WTC11 (cell line): ENCODE measurements at regions not wholly inside any gene's neighbourhood (a gene's known extent, or its start where the extent isn't known, plus 50 kb on each side); places are given as distances from the start of the nearest gene placed in this dataset.

Experiments used
- ATAC-seq: fragments of 200-7000 bp; cut with Tn5 transposase; 2 replicates; pipeline ENCODE4 v1.10.0; 2021; ENCODE audit warnings: mild to moderate bottlenecking, moderate library complexity
- CTCF ChIA-PET: fragments of 300-600 bp; sonication (Branson Sonifier 250); formaldehyde crosslinking; loops from one replicate; lab custom pipeline; 2021; ENCODE audit warnings: antibody characterized with exemption; lab: Charles Lee
- POLR2A ChIA-PET: fragments of 350-600 bp; sonication (Branson Sonifier 250); formaldehyde crosslinking; loops from one replicate; lab custom pipeline; 2021; ENCODE audit warnings: antibody characterized with exemption; lab: Charles Lee
- DNase-seq: peaks from one replicate; pipeline ENCODE4 v3.0.0; 2021; ENCODE audit warnings: low spot score
- H3K27ac Mint-ChIP-seq: 2 replicates; pipeline ENCODE4 v1.8.0; 2021; ENCODE audit warnings: mixed read lengths
- H3K27me3 Mint-ChIP-seq: 2 replicates; pipeline ENCODE4 v1.8.0; 2021; ENCODE audit warnings: low read depth, mild to moderate bottlenecking, moderate library complexity, mixed read lengths
- H3K36me3 Mint-ChIP-seq: 2 replicates; pipeline ENCODE4 v1.8.0; 2021; ENCODE audit warnings: mixed read lengths
- H3K4me1 Mint-ChIP-seq: 2 replicates; pipeline ENCODE4 v1.8.0; 2022; ENCODE audit warnings: mixed read lengths
- H3K4me3 Mint-ChIP-seq: 2 replicates; pipeline ENCODE4 v1.8.0; 2021; ENCODE audit warnings: mild to moderate bottlenecking, moderate library complexity, mixed read lengths
- H3K9me3 Mint-ChIP-seq: 2 replicates; pipeline ENCODE4 v1.8.0; 2021; ENCODE audit warnings: mixed read lengths
- E2F4 ChIP-seq: sonication (generic); formaldehyde crosslinking; IDR thresholded peaks from 2 replicates; pipeline ENCODE4 v1.8.1; 2022; ENCODE audit warnings: low read depth, mild to moderate bottlenecking, moderate library complexity, missing genetic modification reagents, borderline replicate concordance
- FOXJ3 ChIP-seq: sonication (generic); formaldehyde crosslinking; IDR thresholded peaks from 2 replicates; pipeline ENCODE4 v1.9.0; 2021; ENCODE audit warnings: missing genetic modification reagents, mild to moderate bottlenecking, borderline replicate concordance
- IRF2 ChIP-seq: sonication (generic); formaldehyde crosslinking; IDR thresholded peaks from 2 replicates; pipeline ENCODE4 v1.8.0; 2022; ENCODE audit warnings: low read depth, missing genetic modification reagents, borderline replicate concordance
- MYBL2 ChIP-seq: sonication (generic); formaldehyde crosslinking; IDR thresholded peaks from 2 replicates; pipeline ENCODE4 v1.8.1; 2023; ENCODE audit warnings: mild to moderate bottlenecking, moderate library complexity, missing genetic modification reagents
- PRDM15 ChIP-seq: sonication (generic); formaldehyde crosslinking; IDR thresholded peaks from 2 replicates; pipeline ENCODE4 v1.8.0; 2022; ENCODE audit warnings: missing genetic modification reagents
- SMAD4 ChIP-seq: sonication (generic); formaldehyde crosslinking; IDR thresholded peaks from 2 replicates; pipeline ENCODE4 v1.8.0; 2022; ENCODE audit warnings: mild to moderate bottlenecking, missing genetic modification reagents
- USF1 ChIP-seq: sonication (generic); formaldehyde crosslinking; IDR thresholded peaks from 2 replicates; pipeline ENCODE4 v1.8.0; 2022; ENCODE audit warnings: mild to moderate bottlenecking, missing genetic modification reagents
- ZNF219 ChIP-seq: sonication (generic); formaldehyde crosslinking; IDR thresholded peaks from 2 replicates; pipeline ENCODE4 v1.8.0; 2023; ENCODE audit warnings: missing genetic modification reagents, mild to moderate bottlenecking, borderline replicate concordance
- ZNF232 ChIP-seq: sonication (generic); formaldehyde crosslinking; IDR thresholded peaks from 2 replicates; pipeline ENCODE4 v1.8.0; 2022; ENCODE audit warnings: mild to moderate bottlenecking, missing genetic modification reagents
- ZNF263 ChIP-seq: sonication (generic); formaldehyde crosslinking; IDR thresholded peaks from 2 replicates; pipeline ENCODE4 v1.8.1; 2022; ENCODE audit warnings: low read depth, mild to moderate bottlenecking, moderate library complexity, missing genetic modification reagents
- ZNF671 ChIP-seq: fragments of 250-450 bp; sonication (Bioruptor Pico); IDR thresholded peaks from 2 replicates; pipeline ENCODE4 v1.8.0; 2021; ENCODE audit warnings: mild to moderate bottlenecking
- TF ChIP-seq, protein P1 (sequence below): fragments of 250-450 bp; sonication (Bioruptor Pico); conservative IDR thresholded peaks from 2 replicates; pipeline ENCODE4 v1.9.0; 2021; ENCODE audit warnings: mild to moderate bottlenecking
- TF ChIP-seq, protein P2 (sequence below): sonication (generic); formaldehyde crosslinking; IDR thresholded peaks from 2 replicates; pipeline ENCODE4 v1.8.0; 2023; ENCODE audit warnings: mild to moderate bottlenecking, missing genetic modification reagents
- TF ChIP-seq, protein P3 (sequence below): sonication (generic); formaldehyde crosslinking; IDR thresholded peaks from 2 replicates; pipeline ENCODE4 v1.8.1; 2023; ENCODE audit warnings: mild to moderate bottlenecking, missing genetic modification reagents, moderate library complexity
- TF ChIP-seq, protein P4 (sequence below): fragments of 250-450 bp; sonication (Bioruptor Pico); IDR thresholded peaks from 2 replicates; pipeline ENCODE4 v1.9.0; 2021; ENCODE audit warnings: mild to moderate bottlenecking, borderline replicate concordance

DNA sequence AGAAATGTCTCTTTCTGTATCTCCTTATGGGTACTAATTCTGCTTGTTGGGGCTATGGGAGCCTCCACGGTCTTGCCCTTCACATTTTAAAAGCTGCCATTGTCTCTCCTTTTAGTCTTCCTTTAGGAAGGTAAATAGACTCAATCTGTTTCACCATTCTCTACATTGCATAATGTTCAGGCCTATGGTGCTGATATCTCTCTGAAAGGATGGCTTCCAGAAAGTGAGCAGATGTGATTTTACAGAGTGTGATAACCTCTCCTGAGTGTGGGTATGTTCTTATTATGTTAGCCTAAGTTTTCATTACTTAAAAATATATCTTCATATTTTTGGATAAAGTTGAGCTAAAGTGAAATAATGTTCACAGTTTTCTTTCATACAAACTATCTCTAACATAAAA lies 254.0 kb upstream of the PITX2 start (continued):
- TF ChIP-seq PRDM15 (CRISPR knock-in tag): no peak
- no peak for TF ChIP-seq USF1 (CRISPR knock-in tag)
- TF ChIP-seq MYBL2 (CRISPR knock-in tag): no peak
- TF ChIP-seq, protein P1, sequence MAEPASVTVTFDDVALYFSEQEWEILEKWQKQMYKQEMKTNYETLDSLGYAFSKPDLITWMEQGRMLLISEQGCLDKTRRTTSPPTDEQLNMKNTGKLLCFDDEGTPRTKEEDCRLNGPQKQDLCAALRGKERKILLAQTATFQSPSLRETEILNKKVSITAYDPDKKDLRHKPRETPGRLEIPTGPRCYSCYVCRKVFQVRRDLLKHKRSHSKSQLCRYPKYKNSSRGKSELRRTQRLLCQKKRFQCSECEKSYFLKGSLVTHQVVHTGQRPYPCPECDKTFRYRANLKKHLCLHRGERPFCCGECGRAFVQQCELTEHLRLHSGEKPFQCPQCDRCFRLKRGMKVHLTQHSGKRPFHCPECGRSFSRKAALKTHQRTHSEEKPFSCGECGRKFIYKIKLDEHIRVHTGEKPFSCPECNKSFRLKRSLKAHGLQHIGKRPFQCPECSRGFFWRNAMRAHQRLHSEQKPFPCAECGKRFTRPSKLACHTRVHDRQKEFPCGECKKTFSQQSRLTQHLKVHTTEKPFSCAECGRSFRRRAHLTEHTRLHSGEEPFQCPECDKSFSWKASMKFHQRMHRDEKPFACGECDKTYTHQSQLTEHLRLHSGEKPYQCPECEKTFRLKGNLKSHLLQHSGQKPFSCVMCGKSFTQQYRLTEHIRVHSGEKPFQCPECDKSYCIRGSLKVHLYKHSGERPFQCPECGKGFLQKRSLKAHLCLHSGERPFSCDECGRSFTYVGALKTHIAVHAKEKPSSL (CRISPR knock-in tag): no peak
- TF ChIP-seq ZNF219 (CRISPR knock-in tag): no peak
- TF ChIP-seq, protein P2, sequence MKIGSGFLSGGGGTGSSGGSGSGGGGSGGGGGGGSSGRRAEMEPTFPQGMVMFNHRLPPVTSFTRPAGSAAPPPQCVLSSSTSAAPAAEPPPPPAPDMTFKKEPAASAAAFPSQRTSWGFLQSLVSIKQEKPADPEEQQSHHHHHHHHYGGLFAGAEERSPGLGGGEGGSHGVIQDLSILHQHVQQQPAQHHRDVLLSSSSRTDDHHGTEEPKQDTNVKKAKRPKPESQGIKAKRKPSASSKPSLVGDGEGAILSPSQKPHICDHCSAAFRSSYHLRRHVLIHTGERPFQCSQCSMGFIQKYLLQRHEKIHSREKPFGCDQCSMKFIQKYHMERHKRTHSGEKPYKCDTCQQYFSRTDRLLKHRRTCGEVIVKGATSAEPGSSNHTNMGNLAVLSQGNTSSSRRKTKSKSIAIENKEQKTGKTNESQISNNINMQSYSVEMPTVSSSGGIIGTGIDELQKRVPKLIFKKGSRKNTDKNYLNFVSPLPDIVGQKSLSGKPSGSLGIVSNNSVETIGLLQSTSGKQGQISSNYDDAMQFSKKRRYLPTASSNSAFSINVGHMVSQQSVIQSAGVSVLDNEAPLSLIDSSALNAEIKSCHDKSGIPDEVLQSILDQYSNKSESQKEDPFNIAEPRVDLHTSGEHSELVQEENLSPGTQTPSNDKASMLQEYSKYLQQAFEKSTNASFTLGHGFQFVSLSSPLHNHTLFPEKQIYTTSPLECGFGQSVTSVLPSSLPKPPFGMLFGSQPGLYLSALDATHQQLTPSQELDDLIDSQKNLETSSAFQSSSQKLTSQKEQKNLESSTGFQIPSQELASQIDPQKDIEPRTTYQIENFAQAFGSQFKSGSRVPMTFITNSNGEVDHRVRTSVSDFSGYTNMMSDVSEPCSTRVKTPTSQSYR: no peak
- no peak for TF ChIP-seq SMAD4 (CRISPR knock-in tag)
- TF ChIP-seq ZNF671 (CRISPR knock-in tag): no peak
- TF ChIP-seq E2F4 (CRISPR knock-in tag): no peak

DNA sequence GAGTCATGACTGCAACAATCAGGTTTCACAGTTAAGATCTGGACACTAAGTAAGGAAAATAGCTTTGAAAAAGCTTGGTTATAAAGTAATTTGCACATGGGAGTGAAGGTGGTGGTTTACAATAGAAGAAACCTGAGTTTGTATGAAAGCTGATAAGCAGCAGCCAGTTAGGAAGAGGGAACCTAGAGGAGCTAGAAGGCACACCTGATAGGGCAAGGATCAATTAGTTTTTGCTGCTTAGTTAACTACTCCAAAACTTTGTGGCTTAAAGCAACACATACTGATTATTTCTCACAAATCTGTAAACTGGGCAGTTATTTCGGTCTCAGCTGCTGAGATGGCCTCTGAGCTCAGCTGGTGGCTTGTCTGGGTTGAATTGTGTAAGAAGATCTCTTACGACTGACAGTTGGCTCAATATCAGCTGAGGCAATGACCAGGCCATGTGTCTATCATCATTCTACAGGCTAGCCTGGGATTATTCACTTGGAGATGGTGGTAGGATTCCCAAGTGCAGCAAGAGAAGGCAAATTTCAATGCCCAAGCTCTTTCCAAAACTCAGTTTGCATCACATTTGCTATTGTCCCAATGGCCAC lies 255.0 kb upstream of the PITX2 start:
- Mint-ChIP-seq H3K27ac (no peak overlapping the region), H3K27me3 (peaks cover 7% of the 10 kb centered on the region), H3K4me3 (no peak overlapping the region), H3K4me1 (peaks cover 34% of the 10 kb centered on the region), H3K36me3 (peaks cover 6% of the 10 kb centered on the region), H3K9me3 (peaks cover 14% of the 10 kb centered on the region)
- POLR2A ChIA-PET: no interaction called here
- CTCF ChIA-PET: no interaction called here
- DNase-seq: no peak
- no peak for ATAC-seq
- TF ChIP-seq ZNF232 (CRISPR knock-in tag) (no peak), IRF2 (CRISPR knock-in tag) (no peak), FOXJ3 (no peak), ZNF263 (CRISPR knock-in tag) (no peak)
- TF ChIP-seq, protein P3, sequence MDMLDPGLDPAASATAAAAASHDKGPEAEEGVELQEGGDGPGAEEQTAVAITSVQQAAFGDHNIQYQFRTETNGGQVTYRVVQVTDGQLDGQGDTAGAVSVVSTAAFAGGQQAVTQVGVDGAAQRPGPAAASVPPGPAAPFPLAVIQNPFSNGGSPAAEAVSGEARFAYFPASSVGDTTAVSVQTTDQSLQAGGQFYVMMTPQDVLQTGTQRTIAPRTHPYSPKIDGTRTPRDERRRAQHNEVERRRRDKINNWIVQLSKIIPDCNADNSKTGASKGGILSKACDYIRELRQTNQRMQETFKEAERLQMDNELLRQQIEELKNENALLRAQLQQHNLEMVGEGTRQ (CRISPR knock-in tag): no peak
- TF ChIP-seq, protein P1 (CRISPR knock-in tag): no peak
- TF ChIP-seq, protein P4, sequence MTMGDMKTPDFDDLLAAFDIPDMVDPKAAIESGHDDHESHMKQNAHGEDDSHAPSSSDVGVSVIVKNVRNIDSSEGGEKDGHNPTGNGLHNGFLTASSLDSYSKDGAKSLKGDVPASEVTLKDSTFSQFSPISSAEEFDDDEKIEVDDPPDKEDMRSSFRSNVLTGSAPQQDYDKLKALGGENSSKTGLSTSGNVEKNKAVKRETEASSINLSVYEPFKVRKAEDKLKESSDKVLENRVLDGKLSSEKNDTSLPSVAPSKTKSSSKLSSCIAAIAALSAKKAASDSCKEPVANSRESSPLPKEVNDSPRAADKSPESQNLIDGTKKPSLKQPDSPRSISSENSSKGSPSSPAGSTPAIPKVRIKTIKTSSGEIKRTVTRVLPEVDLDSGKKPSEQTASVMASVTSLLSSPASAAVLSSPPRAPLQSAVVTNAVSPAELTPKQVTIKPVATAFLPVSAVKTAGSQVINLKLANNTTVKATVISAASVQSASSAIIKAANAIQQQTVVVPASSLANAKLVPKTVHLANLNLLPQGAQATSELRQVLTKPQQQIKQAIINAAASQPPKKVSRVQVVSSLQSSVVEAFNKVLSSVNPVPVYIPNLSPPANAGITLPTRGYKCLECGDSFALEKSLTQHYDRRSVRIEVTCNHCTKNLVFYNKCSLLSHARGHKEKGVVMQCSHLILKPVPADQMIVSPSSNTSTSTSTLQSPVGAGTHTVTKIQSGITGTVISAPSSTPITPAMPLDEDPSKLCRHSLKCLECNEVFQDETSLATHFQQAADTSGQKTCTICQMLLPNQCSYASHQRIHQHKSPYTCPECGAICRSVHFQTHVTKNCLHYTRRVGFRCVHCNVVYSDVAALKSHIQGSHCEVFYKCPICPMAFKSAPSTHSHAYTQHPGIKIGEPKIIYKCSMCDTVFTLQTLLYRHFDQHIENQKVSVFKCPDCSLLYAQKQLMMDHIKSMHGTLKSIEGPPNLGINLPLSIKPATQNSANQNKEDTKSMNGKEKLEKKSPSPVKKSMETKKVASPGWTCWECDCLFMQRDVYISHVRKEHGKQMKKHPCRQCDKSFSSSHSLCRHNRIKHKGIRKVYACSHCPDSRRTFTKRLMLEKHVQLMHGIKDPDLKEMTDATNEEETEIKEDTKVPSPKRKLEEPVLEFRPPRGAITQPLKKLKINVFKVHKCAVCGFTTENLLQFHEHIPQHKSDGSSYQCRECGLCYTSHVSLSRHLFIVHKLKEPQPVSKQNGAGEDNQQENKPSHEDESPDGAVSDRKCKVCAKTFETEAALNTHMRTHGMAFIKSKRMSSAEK (CRISPR knock-in tag): no peak
